Heart left ventricle (tissue), 16 donors: ENCODE measurements at regions not wholly inside any gene's neighbourhood (a gene's known extent, or its start where the extent isn't known, plus 50 kb on each side); places are given as distances from the start of the nearest gene placed in this dataset.

Source experiments
- ATAC-seq, 4 donors: fragments of 200-7000 bp; cut with Tn5 transposase; one replicate each; pipeline ENCODE4 v1.9.1; 2020 to 2022; ENCODE audit warnings: moderate library complexity in 4 of 4, mild to moderate bottlenecking in 3 of 4, moderate number of reproducible peaks in 1 of 4
- DNase-seq, 5 donors: peaks; one replicate each; pipeline ENCODE4 v3.0.0-alpha.2; 2020
- H3K27ac ChIP-seq, 12 donors: fragments of 200-600 bp; sonication (generic) in 4 of 12; one replicate each; pipeline versions ENCODE4 v1.5.0 to v1.8.0; 2016 to 2022; ENCODE audit warnings: mild to moderate bottlenecking in 2 of 12
- H3K27me3 ChIP-seq, 9 donors: fragments of 200-600 bp; sonication (generic) in 2 of 9; one replicate each; pipeline versions ENCODE4 v1.5.1 to v1.8.0; 2016 to 2022; ENCODE audit warnings: mild to moderate bottlenecking in 3 of 9
- H3K36me3 ChIP-seq, 9 donors: fragments of 200-600 bp; sonication (generic) in 2 of 9; one replicate each; pipeline versions ENCODE4 v1.5.0 to v1.8.0; 2018 to 2022; ENCODE audit warnings: mild to moderate bottlenecking in 2 of 9
- H3K4me1 ChIP-seq, 12 donors: fragments of 200-600 bp; sonication (generic) in 4 of 12; one replicate each; pipeline versions ENCODE4 v1.5.0 to v1.8.0; 2016 to 2022; ENCODE audit warnings: mild to moderate bottlenecking in 3 of 12
- H3K4me3 ChIP-seq, 12 donors: fragments of 200-600 bp; sonication (generic) in 4 of 12; one replicate each; pipeline versions ENCODE4 v1.5.0 to v1.8.0; 2017 to 2022; ENCODE audit warnings: mild to moderate bottlenecking in 9 of 12, moderate library complexity in 4 of 12
- H3K9me3 ChIP-seq, 12 donors: fragments of 200-600 bp; sonication (generic) in 4 of 12; one replicate each; pipeline versions ENCODE4 v1.5.0 to v1.8.0; 2016 to 2022; ENCODE audit warnings: mild to moderate bottlenecking in 1 of 12
- POLR2A ChIP-seq, 2 donors: fragments of 450-650 bp; IDR thresholded peaks; one replicate each; pipeline ENCODE4 v1.6.1; 2017; ENCODE audit warnings: antibody characterized with exemption in 2 of 2, mild to moderate bottlenecking in 2 of 2, moderate library complexity in 2 of 2
- WGBS, 4 donors: extraction: QIAGEN DNeasy Blood & Tissue Kit in 2 of 4; methylation state at CpG; one replicate each; pipeline versions ENCODE4 v1.1.5 to v1.1.7; 2013 to 2018; 5-methylcytosine and 5-hydroxymethylcytosine counted together
- intact Hi-C, 10 donors: fragments of 100-400 bp; cut with DNase I; formaldehyde crosslinking; loops; one replicate each; pipeline versions ENCODE4 v1.11.1 to v1.14.2; 2022
- TF ChIP-seq, protein P1 (sequence below), 12 donors: fragments of 200-600 bp; sonication (generic) in 4 of 12; IDR thresholded peaks; one replicate each; pipeline versions ENCODE4 v1.5.0 to v1.8.0; 2018 to 2022; ENCODE audit warnings: antibody characterized with exemption in 12 of 12, mild to moderate bottlenecking in 5 of 12
- donor health status: ischemic (EF 13 %, LVEDD 7.1; RV severe dilation, severe dysfunction).
- donor health status: healthy with polysubstance abuse.
- donor health status: DM: no; HTN: yes; CAD: no.
- donor health status: DM: no; HTN: no; CAD: no.
- donor health status: ischemic (EF 25% LVEDD 6.9; RV normal size, moderate dysfunction).
- donor health status: ischemic (EF 25% LVEDD 5.7; RV mildly dilated, moderate dysfunction).
- donor health status: healthy.
- donor health status: DM: yes; HTN: yes; CAD: no.
- donor health status: ischemic (EF 35%, LVEDD 5.7; RV mildly dilated, moderate dysfunction).
- donor health status: nonischemic (EF 11% LVEDD 7.7; RV severe dilation, severe dysfunction).
- donor health status: DM: yes; HTN: yes; CAD: no.
- donor health status: PGD.
- donor health status: ischemic (EF 29% LVEDD 5.4; RV normal size, mild dysfunction).
- donor health status: nonischemic (EF 23%, LVEDD 6.1; RV moderate dilation, normal function).

DNA sequence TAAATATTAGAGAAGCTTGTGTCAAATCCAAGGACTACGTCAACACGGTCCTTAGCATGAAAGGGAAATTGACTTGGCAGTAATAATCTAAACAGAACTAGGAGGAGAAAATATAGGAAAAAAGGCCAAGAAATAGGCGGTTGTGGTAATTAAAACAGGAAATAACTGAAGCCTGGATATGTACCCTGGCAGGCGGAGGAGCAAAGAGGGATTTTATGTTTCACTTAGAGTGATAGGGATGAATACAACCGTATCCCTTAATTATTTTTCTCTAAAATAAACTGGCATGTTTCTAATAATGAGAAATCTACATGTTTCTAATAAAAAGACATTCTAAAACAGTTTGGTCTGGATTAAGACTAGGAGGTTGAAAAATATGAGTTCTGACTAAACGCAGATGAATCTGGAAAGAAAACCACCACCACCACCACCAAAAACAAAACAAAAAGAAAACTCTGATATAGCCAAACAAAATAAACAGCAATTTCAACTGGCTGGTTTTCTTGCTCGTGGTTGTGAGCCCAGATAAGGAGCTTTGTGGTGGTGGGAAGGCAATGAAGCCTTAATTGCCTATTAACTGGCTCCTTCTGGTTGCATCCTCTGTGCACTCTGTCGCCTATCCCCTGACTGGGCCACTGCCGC is 334.2 kb upstream of the SNX7 start:
- no peaks in the 10 kb centered on the region for H3K27me3 ChIP-seq
- H3K27ac ChIP-seq: peak overlapping the region in 5 of 12 donors; percentile 26 to 60 (median 43)
- no peak for DNase-seq
- TF ChIP-seq, protein P1, sequence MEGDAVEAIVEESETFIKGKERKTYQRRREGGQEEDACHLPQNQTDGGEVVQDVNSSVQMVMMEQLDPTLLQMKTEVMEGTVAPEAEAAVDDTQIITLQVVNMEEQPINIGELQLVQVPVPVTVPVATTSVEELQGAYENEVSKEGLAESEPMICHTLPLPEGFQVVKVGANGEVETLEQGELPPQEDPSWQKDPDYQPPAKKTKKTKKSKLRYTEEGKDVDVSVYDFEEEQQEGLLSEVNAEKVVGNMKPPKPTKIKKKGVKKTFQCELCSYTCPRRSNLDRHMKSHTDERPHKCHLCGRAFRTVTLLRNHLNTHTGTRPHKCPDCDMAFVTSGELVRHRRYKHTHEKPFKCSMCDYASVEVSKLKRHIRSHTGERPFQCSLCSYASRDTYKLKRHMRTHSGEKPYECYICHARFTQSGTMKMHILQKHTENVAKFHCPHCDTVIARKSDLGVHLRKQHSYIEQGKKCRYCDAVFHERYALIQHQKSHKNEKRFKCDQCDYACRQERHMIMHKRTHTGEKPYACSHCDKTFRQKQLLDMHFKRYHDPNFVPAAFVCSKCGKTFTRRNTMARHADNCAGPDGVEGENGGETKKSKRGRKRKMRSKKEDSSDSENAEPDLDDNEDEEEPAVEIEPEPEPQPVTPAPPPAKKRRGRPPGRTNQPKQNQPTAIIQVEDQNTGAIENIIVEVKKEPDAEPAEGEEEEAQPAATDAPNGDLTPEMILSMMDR (IDR thresholded peaks at IDR 0.05): no peak
- no peak for TF ChIP-seq POLR2A (IDR thresholded peaks at IDR 0.05)
- H3K36me3 ChIP-seq: no peaks in the 10 kb centered on the region
- H3K4me3 ChIP-seq: no peak overlapping the region
- no peaks in the 10 kb centered on the region for H3K9me3 ChIP-seq
- H3K4me1 ChIP-seq: peaks cover 0 to 56% (median 5%) of the 10 kb centered on the region in 12 donors
- intact Hi-C loops: no loop called here
- peak in 1 of 4 donors; percentile 33 for ATAC-seq
- 42 to 57% (median 45%) methylated on average over 9 of the region's 9 CpGs for WGBS, 4 donors

DNA sequence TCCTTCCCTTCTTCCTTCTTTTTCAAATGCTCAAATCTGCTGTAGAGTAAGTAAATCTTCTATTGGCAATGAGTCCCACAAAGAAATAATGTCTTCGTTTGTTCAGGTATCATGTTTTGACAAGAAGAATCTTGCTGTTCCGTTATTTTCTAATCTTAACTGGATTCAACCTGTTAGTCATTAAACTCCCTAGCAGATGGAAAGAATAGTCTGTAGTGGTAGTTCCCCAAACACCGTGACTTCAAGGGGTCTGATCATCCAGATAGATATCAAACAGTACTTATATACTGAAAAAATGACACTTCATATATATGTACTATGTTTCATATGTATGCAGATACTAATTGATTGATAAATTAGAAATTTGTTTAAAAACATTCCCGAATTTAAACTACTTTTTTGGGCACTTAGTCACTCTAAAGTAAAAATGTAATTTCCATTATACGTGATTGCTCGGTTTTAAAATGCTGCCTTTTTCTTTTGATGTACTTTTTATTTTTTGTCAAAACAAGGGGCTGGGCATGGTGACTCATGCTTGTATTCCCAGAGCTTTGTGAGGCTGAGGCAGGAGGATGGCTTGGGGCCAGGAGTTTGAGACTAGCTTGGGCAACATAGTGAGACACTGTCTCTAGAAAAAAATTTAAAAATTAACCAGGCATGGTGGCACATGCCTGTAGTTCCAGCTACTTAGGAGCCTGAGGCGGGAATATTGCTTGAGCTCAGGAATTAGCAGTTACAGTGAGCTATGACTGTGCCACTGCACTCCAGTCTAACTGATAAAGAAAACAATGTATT is 335.7 kb upstream of the SNX7 start:
- peak in 2 of 4 donors; percentile 44 to 47 for ATAC-seq
- intact Hi-C loops: no loop called here
- 66 to 73% (median 71%) methylated on average over 7 of the region's 7 CpGs for WGBS, 4 donors
- peak in 4 of 5 donors; percentile 25 to 72 (median 67) for DNase-seq
- H3K4me1 ChIP-seq: peaks cover 0 to 47% (median 5%) of the 10 kb centered on the region in 12 donors
- H3K27ac ChIP-seq: peak overlapping the region in 2 of 12 donors; percentile 18 to 82
- no peak for TF ChIP-seq POLR2A (IDR thresholded peaks at IDR 0.05)
- TF ChIP-seq, protein P1 (IDR thresholded peaks at IDR 0.05): no peak
- no peaks in the 10 kb centered on the region for H3K9me3 ChIP-seq
- no peak overlapping the region for H3K4me3 ChIP-seq
- H3K36me3 ChIP-seq: no peaks in the 10 kb centered on the region
- no peaks in the 10 kb centered on the region for H3K27me3 ChIP-seq

DNA sequence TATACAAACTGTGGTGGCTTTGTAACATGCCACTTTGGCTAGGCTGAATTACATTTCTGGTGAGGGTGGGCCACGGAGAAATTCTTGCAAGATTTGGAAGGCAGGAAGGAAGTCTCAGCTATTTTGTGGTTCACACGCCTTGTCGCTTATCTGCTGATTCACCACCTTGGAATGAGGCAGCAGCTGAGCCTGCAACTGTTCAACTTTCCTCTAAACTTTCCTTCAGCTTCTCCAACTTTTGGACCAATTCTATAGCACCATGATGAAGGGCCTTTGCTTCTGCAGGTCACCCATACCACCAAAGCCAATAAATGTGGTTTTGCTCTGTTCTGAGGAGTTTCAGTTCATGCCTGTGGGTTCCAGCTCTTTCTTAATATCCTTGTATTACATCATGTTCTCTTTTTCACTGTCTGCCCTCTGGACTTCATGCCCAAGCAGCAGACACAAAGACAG is 337.6 kb upstream of the SNX7 start:
- Histone ChIP-seq H3K27ac (peak overlapping the region in 3 of 12 donors; percentile 13 to 82 (median 47)), H3K9me3 (no peaks in the 10 kb centered on the region), H3K4me3 (no peak overlapping the region), H3K27me3 (no peaks in the 10 kb centered on the region), H3K4me1 (peaks cover 0 to 47% (median 5%) of the 10 kb centered on the region in 12 donors), H3K36me3 (no peaks in the 10 kb centered on the region)
- DNase-seq (peak in 4 of 5 donors; percentile 20 to 40 (median 36)), ATAC-seq (peak; percentile 35 to 86 (median 86))
- TF ChIP-seq POLR2A (IDR thresholded peaks at IDR 0.05): no peak
- TF ChIP-seq, protein P1 (IDR thresholded peaks at IDR 0.05): no peak
- intact Hi-C loops: no loop called here
- 22 to 48% (median 31%) methylated on average over 3 of the region's 3 CpGs for WGBS, 4 donors

DNA sequence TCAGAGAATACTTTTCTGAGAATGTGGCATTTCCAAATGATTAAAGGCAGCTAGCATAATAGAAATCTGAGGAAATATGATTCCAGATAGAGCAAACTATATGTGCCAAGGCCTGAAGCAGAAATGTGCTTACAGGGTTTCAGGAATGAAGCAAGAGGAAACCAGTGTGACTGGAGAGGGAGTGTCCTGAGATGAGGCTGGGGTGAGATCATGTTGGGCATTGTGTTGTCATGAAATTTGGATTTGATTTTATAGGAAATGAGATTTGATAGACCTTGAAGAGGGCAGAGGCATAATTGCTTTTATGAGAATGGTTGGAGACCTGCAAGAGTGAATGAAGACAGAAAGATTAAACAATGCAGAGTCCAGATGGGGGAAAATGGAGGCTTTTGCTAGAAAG is 338.1 kb upstream of the SNX7 start:
- no peak overlapping the region for H3K4me3 ChIP-seq
- no peaks in the 10 kb centered on the region for H3K9me3 ChIP-seq
- peak overlapping the region in 5 of 12 donors; percentile 8 to 82 (median 47) for H3K27ac ChIP-seq
- peaks cover 0 to 47% (median 5%) of the 10 kb centered on the region in 12 donors for H3K4me1 ChIP-seq
- ATAC-seq (peak; percentile 66 to 92 (median 75)), DNase-seq (peak in 1 of 5 donors; percentile 19)
- H3K36me3 ChIP-seq: no peaks in the 10 kb centered on the region
- no peak for TF ChIP-seq POLR2A (IDR thresholded peaks at IDR 0.05)
- intact Hi-C loops: no loop called here
- H3K27me3 ChIP-seq: no peaks in the 10 kb centered on the region
